Smooth muscle cell (in vitro differentiated cells): ENCODE measurements at regions not wholly inside any gene's neighbourhood (a gene's known extent, or its start where the extent isn't known, plus 50 kb on each side); places are given as distances from the start of the nearest gene placed in this dataset.

ENCODE experiments used
- DNase-seq: peaks from one replicate; lab custom pipeline; 2025; ENCODE audit not compliant: unreplicated experiment; lab: John Stamatoyannopoulos, UW
- H2AFZ ChIP-seq: fragments of 200-600 bp; sonication (generic); 2 replicates; pipeline ENCODE4 v1.6.0; 2016; ENCODE audit warnings: antibody characterized with exemption, low read depth, mild to moderate bottlenecking
- H3F3A ChIP-seq: fragments of 200-600 bp; sonication (generic); 2 replicates; pipeline ENCODE4 v1.6.0; 2017; ENCODE audit warnings: antibody characterized with exemption, low read depth
- H3K27ac ChIP-seq: fragments of 200-600 bp; sonication (generic); 2 replicates; pipeline ENCODE4 v1.5.1; 2016; ENCODE audit warnings: low read depth, mild to moderate bottlenecking
- H3K27me3 ChIP-seq: fragments of 200-600 bp; sonication (generic); 2 replicates; pipeline ENCODE4 v1.6.1; 2016; ENCODE audit warnings: low read depth, mild to moderate bottlenecking
- H3K36me3 ChIP-seq: fragments of 200-600 bp; sonication (generic); 2 replicates; pipeline ENCODE4 v1.5.1; 2016; ENCODE audit warnings: low read depth
- H3K4me1 ChIP-seq: fragments of 200-600 bp; sonication (generic); 2 replicates; pipeline ENCODE4 v1.5.1; 2016; ENCODE audit warnings: low read depth
- H3K4me2 ChIP-seq: fragments of 200-600 bp; sonication (generic); 2 replicates; pipeline ENCODE4 v1.6.0; 2016; ENCODE audit warnings: mild to moderate bottlenecking
- H3K4me3 ChIP-seq: fragments of 200-600 bp; sonication (generic); 2 replicates; pipeline ENCODE4 v1.5.1; 2016; ENCODE audit warnings: mild to moderate bottlenecking
- H3K79me2 ChIP-seq: fragments of 200-600 bp; sonication (generic); 2 replicates; pipeline ENCODE4 v1.6.0; 2016; ENCODE audit warnings: low read depth, mild to moderate bottlenecking
- H3K9ac ChIP-seq: fragments of 200-600 bp; sonication (generic); 2 replicates; pipeline ENCODE4 v1.6.0; 2016; ENCODE audit warnings: low read depth
- H3K9me3 ChIP-seq: fragments of 200-600 bp; sonication (generic); replicated peaks from 2 replicates; pipeline ENCODE4 v1.5.1; 2016; ENCODE audit warnings: low read depth
- H4K20me1 ChIP-seq: fragments of 200-600 bp; sonication (generic); 2 replicates; pipeline ENCODE4 v1.6.0; 2016; ENCODE audit warnings: low read depth
- CTCF ChIP-seq: fragments of 200-600 bp; sonication (generic); IDR thresholded peaks from 2 replicates; pipeline ENCODE4 v1.5.1; 2017; ENCODE audit warnings: borderline replicate concordance, mild to moderate bottlenecking, antibody characterized with exemption; ENCODE audit not compliant: insufficient read depth, poor library complexity, severe bottlenecking
- WGBS: methylation state at CpG from one replicate; pipeline ENCODE4 v1.1.7; 2016; ENCODE audit warnings: low lambda C conversion rate; 5-methylcytosine and 5-hydroxymethylcytosine counted together

- H2AFZ ChIP-seq: no peak overlapping the region
- H3K4me1 ChIP-seq: peaks cover 7% of the 10 kb centered on the region
- H3K9ac ChIP-seq: no peak overlapping the region
- H3K36me3 ChIP-seq: no peaks in the 10 kb centered on the region
- no peaks in the 10 kb centered on the region for H3K9me3 ChIP-seq
- H4K20me1 ChIP-seq: no peaks in the 10 kb centered on the region
- H3K27ac ChIP-seq: peak overlapping the region; percentile 51
- no peak for DNase-seq
- H3F3A ChIP-seq: no peaks in the 10 kb centered on the region
- no peaks in the 10 kb centered on the region for H3K79me2 ChIP-seq
- H3K4me2 ChIP-seq: no peak overlapping the region
- no peaks in the 10 kb centered on the region for H3K27me3 ChIP-seq
- WGBS: 71% methylated on average over 2 of the region's 2 CpGs
- no peak overlapping the region for H3K4me3 ChIP-seq
- no peak for TF ChIP-seq CTCF
These were observed 405.9 kb upstream of the TBL1XR1 start for GRCh38 chr3:177603148-177603603.

GRCh38 chr3:177604181-177604580, 406.9 kb upstream of the TBL1XR1 start:
- Histone ChIP-seq H4K20me1 (no peaks in the 10 kb centered on the region), H3K9me3 (no peaks in the 10 kb centered on the region), H3F3A (no peaks in the 10 kb centered on the region), H3K4me1 (no peaks in the 10 kb centered on the region), H3K4me2 (no peak overlapping the region), H3K79me2 (no peaks in the 10 kb centered on the region), H3K27me3 (no peaks in the 10 kb centered on the region), H3K36me3 (no peaks in the 10 kb centered on the region), H3K9ac (no peak overlapping the region), H2AFZ (no peak overlapping the region), H3K4me3 (no peak overlapping the region), H3K27ac (no peak overlapping the region)
- 85% methylated on average over 7 of the region's 7 CpGs for WGBS
- TF ChIP-seq CTCF: no peak
- DNase-seq: no peak

GRCh38 chr3:177606891-177607290, 409.6 kb upstream of the TBL1XR1 start:
- Histone ChIP-seq H4K20me1 (no peaks in the 10 kb centered on the region), H3K36me3 (no peaks in the 10 kb centered on the region), H3K9me3 (no peaks in the 10 kb centered on the region), H3K4me2 (no peak overlapping the region), H3K27ac (peak overlapping the region; percentile 37), H3K79me2 (no peaks in the 10 kb centered on the region), H2AFZ (no peak overlapping the region), H3K9ac (no peak overlapping the region), H3K4me1 (peaks cover 6% of the 10 kb centered on the region), H3K4me3 (no peak overlapping the region), H3F3A (no peaks in the 10 kb centered on the region), H3K27me3 (no peaks in the 10 kb centered on the region)
- no peak for DNase-seq
- WGBS: 48% methylated on average over 4 of the region's 4 CpGs
- no peak for TF ChIP-seq CTCF

GRCh38 chr3:177607589-177607988, 410.3 kb upstream of the TBL1XR1 start:
- Histone ChIP-seq H3K4me2 (no peak overlapping the region), H3K27ac (no peak overlapping the region), H3K27me3 (no peaks in the 10 kb centered on the region), H3K4me3 (no peak overlapping the region), H3F3A (no peaks in the 10 kb centered on the region), H3K9ac (no peak overlapping the region), H2AFZ (no peak overlapping the region), H3K36me3 (no peaks in the 10 kb centered on the region), H3K79me2 (no peaks in the 10 kb centered on the region), H3K4me1 (peaks cover 6% of the 10 kb centered on the region), H4K20me1 (no peaks in the 10 kb centered on the region), H3K9me3 (no peaks in the 10 kb centered on the region)
- no peak for TF ChIP-seq CTCF
- DNase-seq: no peak
- 52% methylated on average over 5 of the region's 5 CpGs for WGBS
